Right renal cortex interstitium (tissue), 3 donors: ENCODE measurements at regions not wholly inside any gene's neighbourhood (a gene's known extent, or its start where the extent isn't known, plus 50 kb on each side); places are given as distances from the start of the nearest gene placed in this dataset.
"Not testable (repeated sequence)": the region's sequence is repeated elsewhere in the genome, so short reads cannot be mapped to it uniquely, and the experiment has no call there.

Experiments used
- DNase-seq, 3 donors: peaks; one replicate each; pipeline ENCODE4 v3.0.0-alpha.2; 2013; ENCODE audit warnings: low read depth in 3 of 3, low spot score in 2 of 3

DNA sequence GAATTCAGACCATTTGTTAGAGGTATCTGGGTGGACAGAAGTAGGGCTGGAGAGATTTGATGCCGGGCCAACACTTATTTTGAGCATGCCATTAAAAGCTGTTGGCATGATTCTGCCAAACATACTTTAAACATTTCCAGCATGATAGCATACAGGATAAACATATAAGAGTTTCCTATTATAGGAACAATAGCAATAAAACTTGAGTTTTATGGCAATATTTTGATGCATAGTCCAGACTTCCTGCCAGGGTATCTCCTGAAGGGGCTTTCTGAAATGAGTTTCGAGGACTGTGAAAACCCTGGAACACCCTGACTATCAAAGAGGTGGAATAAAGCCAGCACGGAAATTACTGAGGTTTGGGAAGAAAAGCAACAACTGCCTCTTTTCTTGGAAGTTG, 1398.0 kb upstream of the NXPH2 start:
- no peak for DNase-seq

DNA sequence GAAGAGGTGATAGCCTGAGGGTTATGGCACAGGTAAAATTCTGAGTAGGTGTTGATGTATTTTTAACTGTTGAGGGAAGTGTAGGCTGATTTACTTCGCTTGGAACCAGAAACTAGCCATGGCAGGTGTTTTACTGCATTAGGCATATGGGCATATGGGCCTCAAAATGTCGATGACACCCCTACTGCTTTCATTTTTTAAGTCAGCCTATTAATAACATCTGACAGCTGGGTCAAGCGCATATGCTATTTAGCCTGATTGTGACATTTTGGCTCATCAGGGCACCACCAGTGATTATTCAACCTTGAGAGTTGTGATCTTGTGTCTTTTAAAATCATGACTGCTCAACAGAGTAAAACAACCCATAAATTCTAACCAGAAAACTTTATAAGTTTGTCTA, 1396.9 kb upstream of the NXPH2 start:
- no peak for DNase-seq

- no peak for DNase-seq
Observed at GRCh38 chr2:140173790-140174189, 1393.6 kb upstream of the NXPH2 start.

GRCh38 chr2:140164449-140164848, 1384.3 kb upstream of the NXPH2 start:
- DNase-seq: no peak

DNA sequence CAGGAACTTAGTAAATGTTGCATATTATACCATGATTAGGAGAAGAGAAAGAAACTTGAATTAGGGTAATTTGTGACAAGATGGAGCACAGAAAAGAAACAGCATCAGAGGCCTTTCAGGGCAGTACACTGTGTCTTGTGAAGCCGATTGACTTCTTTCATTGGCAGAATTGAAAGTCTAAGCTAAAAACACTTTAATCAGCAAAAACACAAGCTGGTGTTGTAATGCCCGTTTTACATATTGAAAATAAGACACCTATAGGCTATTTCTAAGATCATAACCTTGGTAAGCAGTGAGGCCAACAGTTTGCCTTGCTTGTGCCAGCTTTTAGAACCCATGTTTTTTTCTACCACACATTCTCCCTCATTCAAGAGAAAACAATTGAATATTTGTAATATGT, 1378.1 kb upstream of the NXPH2 start:
- DNase-seq: no peak

DNA sequence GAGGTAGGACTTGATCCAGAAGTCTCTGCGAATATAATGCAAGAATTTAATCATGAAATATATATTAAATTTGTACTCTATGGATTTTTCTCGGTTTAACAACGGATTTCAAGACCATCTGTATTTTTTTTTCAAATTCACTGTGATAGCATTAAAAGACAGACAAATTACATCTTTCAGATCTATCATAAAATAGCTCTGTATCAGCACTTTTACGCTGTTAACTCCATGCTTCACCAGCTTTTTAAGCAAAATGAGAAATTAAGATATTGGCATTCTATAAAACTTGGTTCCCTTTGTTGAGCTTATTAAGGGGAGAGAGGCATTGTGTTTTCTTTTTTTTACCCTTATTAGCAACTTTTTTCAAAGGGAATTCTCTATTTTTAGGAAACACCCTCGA, 1377.6 kb upstream of the NXPH2 start:
- DNase-seq: no peak

DNA sequence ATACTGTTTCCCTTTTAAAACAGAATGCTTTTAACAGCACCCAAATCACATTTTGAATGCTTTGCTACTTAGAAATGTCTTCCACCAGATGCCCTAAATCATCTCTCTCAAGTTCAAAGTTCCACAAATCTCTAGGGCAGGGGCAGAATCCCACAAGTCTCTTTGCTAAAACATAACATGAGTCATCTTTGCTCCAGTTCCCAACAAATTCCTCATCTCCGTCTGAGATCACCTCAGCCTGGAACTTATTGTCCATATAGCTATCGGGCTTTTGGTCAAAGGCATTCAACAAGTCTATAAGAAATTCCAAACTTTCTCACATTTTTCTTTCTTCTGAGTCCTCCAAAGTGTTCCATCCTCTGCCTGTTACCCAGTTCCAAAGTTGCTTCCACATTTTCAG, 1374.5 kb upstream of the NXPH2 start:
- no peak for DNase-seq

- DNase-seq: no peak
Observed at GRCh38 chr2:140154271-140154670, 1374.1 kb upstream of the NXPH2 start.

DNA sequence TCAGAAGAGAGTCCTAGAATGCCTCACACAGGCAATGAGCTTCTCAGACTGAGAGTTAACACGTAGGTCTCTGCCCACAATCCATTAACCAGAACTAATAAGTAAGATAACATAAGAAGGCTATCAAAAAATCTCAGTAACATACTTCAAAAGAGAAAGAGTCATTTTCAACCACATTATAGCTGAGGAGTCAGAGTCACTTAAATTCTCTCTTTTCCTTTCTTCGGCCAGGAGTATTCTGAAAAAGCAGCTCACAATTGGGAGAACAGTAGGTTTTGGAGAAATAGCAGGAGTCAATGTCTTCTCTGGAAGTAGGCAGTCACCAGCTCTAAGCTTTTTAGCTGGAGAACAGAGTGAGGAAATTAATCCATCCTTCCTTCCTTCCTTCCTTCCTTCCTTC, 1364.4 kb upstream of the NXPH2 start:
- no peak for DNase-seq

- DNase-seq: no peak
Observed at GRCh38 chr2:140138736-140139135, 1358.5 kb upstream of the NXPH2 start.

GRCh38 chr2:140136861-140137260, 1356.7 kb upstream of the NXPH2 start:
- no peak for DNase-seq

DNA sequence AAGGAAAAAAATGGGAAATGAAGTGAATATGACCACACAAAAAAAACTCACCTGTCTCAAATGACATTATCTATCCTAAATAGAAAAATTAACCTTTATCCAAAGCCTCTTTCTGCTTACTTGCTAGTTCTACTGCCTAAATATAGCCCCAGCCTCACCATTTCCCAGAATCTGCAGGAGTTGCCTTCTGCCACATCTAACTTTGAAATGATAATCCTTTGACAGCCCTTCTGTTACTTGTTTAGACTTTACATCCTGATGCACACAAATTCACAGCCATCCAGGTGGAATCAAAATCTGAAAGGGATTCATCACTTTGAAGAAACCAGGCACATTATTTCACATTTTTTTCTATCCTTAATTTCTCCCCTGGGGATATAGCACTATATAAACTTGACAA, 1356.2 kb upstream of the NXPH2 start:
- DNase-seq: no peak

DNA sequence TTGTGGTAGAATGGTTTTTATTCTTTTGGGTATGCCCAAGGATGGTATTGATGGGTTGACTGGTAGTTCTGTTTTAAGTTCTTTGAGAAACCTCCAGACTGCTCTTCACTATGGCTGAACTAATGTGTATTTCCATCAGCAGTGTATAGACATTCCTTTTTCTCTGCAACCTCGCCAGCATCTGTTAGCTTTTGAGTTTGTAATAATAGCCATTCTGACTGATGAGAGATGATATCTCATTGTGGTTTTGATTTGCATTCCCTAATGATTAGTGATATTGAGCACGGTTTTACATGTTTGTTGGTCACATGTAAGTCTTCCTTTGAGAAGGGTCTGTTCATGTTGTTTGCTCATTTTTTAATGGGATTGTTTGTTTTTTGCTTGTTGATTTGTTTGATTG, 1348.7 kb upstream of the NXPH2 start:
- DNase-seq: no peak

- no peak for DNase-seq
Observed at GRCh38 chr2:140122001-140122400, 1341.8 kb upstream of the NXPH2 start.

- peak; percentile 50 to 68 (median 59) for DNase-seq
Observed at GRCh38 chr2:140117386-140117785, 1337.2 kb upstream of the NXPH2 start.

- no peak for DNase-seq
Observed at GRCh38 chr2:140108706-140109475, 1328.7 kb upstream of the NXPH2 start.

DNA sequence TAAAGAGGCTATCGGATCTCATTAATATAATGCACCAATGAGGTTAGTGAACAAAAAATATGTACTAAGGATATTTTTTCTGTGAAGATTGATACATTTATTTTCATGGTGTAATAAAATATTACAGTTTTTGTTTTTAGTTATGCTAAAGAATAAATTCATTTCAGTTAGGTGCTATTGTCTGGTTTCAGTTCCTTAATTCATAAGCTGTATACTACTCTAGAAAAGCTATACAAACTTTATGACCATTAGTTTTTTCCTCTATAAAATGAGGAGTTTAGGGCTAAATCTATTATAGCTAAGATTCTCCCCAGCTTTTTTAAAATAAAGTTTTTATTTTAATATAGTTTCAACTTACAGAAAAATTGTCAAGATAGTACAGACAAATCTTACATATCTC, 1311.7 kb upstream of the NXPH2 start:
- DNase-seq: no peak

DNA sequence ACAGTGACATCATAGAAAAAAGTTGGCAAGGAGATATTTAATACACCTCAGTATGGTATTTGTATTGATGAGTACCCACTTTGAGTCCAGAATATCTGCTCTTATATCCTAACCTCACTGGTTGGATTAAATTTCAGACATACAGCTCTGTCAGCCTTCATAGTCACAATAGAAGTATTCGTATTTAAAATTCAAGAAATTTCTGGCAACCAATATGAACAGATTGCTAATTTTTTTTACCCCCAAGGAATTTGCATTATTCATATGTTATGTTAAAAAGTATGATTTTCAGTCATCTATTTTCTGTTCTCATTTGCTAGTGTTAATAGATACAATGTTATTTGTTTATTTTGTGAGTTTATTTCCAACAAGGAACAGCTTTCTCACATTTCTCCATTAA, 1306.8 kb upstream of the NXPH2 start:
- no peak for DNase-seq

DNA sequence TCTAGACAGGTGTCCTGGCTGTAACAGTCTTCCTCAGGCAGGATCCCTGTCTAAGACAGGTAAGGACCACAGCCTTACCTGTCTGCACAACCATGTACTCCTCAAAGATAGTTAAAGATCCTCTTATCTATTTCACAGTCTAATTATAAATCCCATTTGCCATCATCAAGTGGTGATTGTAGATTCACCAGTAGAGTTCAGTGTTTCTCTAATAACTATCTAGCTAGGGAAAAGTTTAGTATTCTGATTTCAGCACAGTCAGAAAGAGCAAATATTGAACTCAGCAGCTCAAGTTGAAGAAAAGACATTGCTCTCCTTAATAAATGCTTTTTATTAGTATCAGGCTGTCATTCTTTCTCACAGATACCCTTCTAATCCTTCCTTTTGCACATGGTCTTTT, 1305.5 kb upstream of the NXPH2 start:
- no peak for DNase-seq

DNA sequence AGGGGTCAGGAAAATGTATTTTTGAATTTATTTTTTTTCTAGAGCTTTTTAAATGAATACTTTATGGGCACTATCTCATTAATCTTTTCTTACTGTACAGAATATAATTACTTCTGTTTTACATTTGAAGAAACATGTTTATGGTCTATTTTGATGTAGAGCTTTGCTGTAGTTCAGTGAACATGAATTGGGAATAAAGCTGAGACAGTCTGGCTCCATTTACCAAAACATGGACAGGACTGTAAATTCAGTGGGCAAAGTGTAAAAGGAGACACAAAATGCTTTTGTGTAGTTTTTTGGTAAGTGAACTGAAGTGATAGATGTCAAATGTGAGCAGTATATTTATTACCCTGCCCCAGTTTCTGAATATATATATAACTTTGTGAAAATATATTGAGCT, 1298.8 kb upstream of the NXPH2 start:
- no peak for DNase-seq

- no peak for DNase-seq
Observed at GRCh38 chr2:140076164-140076563, 1296.0 kb upstream of the NXPH2 start.

DNA sequence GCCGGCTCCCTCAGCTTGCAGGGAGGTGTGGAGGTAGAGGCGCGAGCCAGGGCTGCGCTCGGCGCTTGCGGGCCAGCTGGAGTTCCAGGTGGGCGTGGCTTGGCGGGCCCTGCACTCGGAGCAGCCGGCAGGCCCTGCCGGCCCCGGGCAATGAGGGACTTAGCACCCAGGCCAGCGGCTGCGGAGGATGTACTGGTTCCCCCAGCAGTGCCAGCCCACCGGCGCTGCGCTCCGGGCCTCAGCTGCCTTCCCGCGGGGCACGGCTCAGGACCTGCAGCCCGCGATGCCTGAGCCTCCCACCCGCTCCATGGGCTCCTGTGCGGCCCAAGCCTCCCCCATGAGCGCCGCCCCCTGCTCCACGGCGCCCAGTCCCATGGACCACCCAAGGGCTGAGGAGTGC, 1293.6 kb upstream of the NXPH2 start:
- not testable (repeated sequence) for DNase-seq

DNA sequence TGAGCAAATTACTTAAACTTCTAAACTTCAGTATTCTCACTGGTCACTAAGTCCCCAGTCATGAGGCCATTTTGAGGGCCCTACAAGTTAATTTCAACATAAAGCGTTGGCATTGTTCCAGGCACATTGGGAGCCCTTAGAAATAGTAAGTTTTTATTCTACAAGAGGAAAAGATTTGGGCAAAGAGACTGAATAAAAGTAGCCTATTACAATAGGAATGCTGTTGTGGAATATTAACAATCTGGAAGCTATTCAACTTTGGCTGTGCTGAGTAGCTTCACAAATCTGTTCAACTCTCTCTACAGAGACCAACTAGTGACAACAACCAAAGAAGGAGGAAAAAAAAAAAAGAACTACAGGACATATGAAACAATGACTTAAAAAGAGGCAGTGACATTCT, 1287.5 kb upstream of the NXPH2 start:
- no peak for DNase-seq
